ENCODE measurements at regions not wholly inside any gene's neighbourhood (a gene's known extent, or its start where the extent isn't known, plus 50 kb on each side); places are given as distances from the start of the nearest gene placed in this dataset.

DNA sequence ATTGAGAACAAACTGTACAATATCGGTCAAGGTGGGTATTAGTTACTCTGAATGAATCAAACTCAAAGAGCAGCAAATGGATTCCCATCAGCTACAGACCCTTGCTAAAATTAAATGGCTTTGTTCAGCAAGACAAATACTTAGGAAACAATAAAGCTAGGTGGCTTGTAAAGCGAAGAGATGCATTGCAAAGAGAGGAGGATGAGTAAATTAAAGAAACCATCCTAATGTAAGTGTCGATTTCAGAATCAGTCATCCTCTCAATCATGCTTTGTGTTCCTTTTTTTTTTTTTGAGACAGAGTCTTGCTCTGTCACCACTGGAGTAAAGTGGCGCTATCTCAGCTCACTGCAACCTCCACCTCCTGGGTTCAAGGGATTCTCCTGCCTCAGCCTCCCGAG, 359.2 kb upstream of the ZNF462 start:
- TF ChIP-seq, protein P1, sequence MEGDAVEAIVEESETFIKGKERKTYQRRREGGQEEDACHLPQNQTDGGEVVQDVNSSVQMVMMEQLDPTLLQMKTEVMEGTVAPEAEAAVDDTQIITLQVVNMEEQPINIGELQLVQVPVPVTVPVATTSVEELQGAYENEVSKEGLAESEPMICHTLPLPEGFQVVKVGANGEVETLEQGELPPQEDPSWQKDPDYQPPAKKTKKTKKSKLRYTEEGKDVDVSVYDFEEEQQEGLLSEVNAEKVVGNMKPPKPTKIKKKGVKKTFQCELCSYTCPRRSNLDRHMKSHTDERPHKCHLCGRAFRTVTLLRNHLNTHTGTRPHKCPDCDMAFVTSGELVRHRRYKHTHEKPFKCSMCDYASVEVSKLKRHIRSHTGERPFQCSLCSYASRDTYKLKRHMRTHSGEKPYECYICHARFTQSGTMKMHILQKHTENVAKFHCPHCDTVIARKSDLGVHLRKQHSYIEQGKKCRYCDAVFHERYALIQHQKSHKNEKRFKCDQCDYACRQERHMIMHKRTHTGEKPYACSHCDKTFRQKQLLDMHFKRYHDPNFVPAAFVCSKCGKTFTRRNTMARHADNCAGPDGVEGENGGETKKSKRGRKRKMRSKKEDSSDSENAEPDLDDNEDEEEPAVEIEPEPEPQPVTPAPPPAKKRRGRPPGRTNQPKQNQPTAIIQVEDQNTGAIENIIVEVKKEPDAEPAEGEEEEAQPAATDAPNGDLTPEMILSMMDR (IDR thresholded peaks at IDR 0.05) = no peak
- no peak for TF ChIP-seq EZH2 (IDR thresholded peaks at IDR 0.05)

Data from neural progenitor cell (in vitro differentiated cells).